ENCODE measurements at regions not wholly inside any gene's neighbourhood (a gene's known extent, or its start where the extent isn't known, plus 50 kb on each side); places are given as distances from the start of the nearest gene placed in this dataset.
A peak's percentile ranks its signal among the peaks of the same experiment; 100 is the strongest.

GRCh38 chr1:222465211-222466041 lies 82.5 kb downstream of the HHIPL2 start (continued):
- TF ChIP-seq CTBP2 (IDR thresholded peaks at IDR 0.05; ENCODE audit: borderline replicate concordance, insufficient read depth, insufficient read length, low read length) (no peak), PHF8 (conservative IDR thresholded peaks at IDR 0.05; ENCODE audit: low read depth, low read length) (no peak; the same call in 1 of the 2 replicates), RXRA (IDR thresholded peaks at IDR 0.05; ENCODE audit: insufficient read depth, low read depth, low read length) (no peak), NANOG (IDR thresholded peaks at IDR 0.05; ENCODE audit: insufficient read depth, low read depth, low read length, poor library complexity, severe bottlenecking) (peak; percentile 32), KDM5A (IDR thresholded peaks at IDR 0.05; ENCODE audit: low read length) (no peak), SUZ12 (IDR thresholded peaks at IDR 0.05; ENCODE audit: low read length) (no peak), EP300 (IDR thresholded peaks at IDR 0.05; ENCODE audit: borderline replicate concordance in 1 of 2, low read depth in 2 of 2, low read length in 2 of 2) (peak in 1 of 2 experiments; percentile 34; a peak in 1 of 3 replicates), POLR2A (IDR thresholded peaks at IDR 0.05; ENCODE audit: control extremely low read depth in 1 of 2, low read depth in 2 of 2, low read length in 2 of 2) (peak; percentile 60 to 70; a peak in 2 of 3 replicates), CHD2 (IDR thresholded peaks at IDR 0.05; ENCODE audit: low read length) (no peak; the same call in 1 of the 2 replicates), GABPA (IDR thresholded peaks at IDR 0.05; ENCODE audit: borderline replicate concordance, insufficient read depth, low read length) (0 out of 2 replicates have a peak, but pooled peaks have one; percentile 20), GTF2F1 (IDR thresholded peaks at IDR 0.05; ENCODE audit: borderline replicate concordance, low read depth, low read length) (0 out of 2 replicates have a peak, but pooled peaks have one; percentile 44), RFX5 (IDR thresholded peaks at IDR 0.05; ENCODE audit: borderline replicate concordance, low read depth, low read length) (no peak), CTCF (IDR thresholded peaks at IDR 0.05; ENCODE audit: control extremely low read depth in 1 of 3, insufficient read depth in 1 of 3, low read depth in 1 of 3, low read length in 3 of 3) (peak; percentile 97 to 99 (median 99)), E2F6 (IDR thresholded peaks at IDR 0.05) (peak; percentile 94), SAP30 (IDR thresholded peaks at IDR 0.05; ENCODE audit: insufficient read depth, insufficient replicate concordance, low read length) (no peak), TBP (IDR thresholded peaks at IDR 0.05; ENCODE audit: low read depth, low read length) (peak; percentile 70), RNF2 (IDR thresholded peaks at IDR 0.05; ENCODE audit: borderline replicate concordance, low read depth, low read length, missing control alignments, poor library complexity, severe bottlenecking) (no peak)
- TF ChIP-seq, protein P1, sequence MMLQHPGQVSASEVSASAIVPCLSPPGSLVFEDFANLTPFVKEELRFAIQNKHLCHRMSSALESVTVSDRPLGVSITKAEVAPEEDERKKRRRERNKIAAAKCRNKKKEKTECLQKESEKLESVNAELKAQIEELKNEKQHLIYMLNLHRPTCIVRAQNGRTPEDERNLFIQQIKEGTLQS (IDR thresholded peaks at IDR 0.05; ENCODE audit: insufficient read depth, low read depth, low read length) = no peak

Measured in H1 (cell line).